ENCODE measurements at regions not wholly inside any gene's neighbourhood (a gene's known extent, or its start where the extent isn't known, plus 50 kb on each side); places are given as distances from the start of the nearest gene placed in this dataset.

- Histone ChIP-seq H3K9ac (no peak overlapping the region), H3K9me3 (ENCODE audit: control insufficient read depth, low read length) (no peaks in the 10 kb centered on the region), H3K27ac (no peak overlapping the region), H3K4me1 (peaks cover 2% of the 10 kb centered on the region), H2AFZ (no peak overlapping the region), H3K27me3 (ENCODE audit: control insufficient read depth, insufficient read depth, low read length) (no peaks in the 10 kb centered on the region), H3K4me2 (ENCODE audit: low read length) (no peak overlapping the region), H3K36me3 (ENCODE audit: control insufficient read depth, insufficient read depth, low read length) (no peaks in the 10 kb centered on the region), H3K79me2 (no peaks in the 10 kb centered on the region), H3K4me3 (ENCODE audit: low read depth, low read length) (no peak overlapping the region)
- TF ChIP-seq, protein P1, sequence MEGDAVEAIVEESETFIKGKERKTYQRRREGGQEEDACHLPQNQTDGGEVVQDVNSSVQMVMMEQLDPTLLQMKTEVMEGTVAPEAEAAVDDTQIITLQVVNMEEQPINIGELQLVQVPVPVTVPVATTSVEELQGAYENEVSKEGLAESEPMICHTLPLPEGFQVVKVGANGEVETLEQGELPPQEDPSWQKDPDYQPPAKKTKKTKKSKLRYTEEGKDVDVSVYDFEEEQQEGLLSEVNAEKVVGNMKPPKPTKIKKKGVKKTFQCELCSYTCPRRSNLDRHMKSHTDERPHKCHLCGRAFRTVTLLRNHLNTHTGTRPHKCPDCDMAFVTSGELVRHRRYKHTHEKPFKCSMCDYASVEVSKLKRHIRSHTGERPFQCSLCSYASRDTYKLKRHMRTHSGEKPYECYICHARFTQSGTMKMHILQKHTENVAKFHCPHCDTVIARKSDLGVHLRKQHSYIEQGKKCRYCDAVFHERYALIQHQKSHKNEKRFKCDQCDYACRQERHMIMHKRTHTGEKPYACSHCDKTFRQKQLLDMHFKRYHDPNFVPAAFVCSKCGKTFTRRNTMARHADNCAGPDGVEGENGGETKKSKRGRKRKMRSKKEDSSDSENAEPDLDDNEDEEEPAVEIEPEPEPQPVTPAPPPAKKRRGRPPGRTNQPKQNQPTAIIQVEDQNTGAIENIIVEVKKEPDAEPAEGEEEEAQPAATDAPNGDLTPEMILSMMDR (IDR thresholded peaks at IDR 0.05): no peak
Observed at GRCh38 chr2:13779996-13780395, 852.5 kb upstream of the LRATD1 start.

DNA sequence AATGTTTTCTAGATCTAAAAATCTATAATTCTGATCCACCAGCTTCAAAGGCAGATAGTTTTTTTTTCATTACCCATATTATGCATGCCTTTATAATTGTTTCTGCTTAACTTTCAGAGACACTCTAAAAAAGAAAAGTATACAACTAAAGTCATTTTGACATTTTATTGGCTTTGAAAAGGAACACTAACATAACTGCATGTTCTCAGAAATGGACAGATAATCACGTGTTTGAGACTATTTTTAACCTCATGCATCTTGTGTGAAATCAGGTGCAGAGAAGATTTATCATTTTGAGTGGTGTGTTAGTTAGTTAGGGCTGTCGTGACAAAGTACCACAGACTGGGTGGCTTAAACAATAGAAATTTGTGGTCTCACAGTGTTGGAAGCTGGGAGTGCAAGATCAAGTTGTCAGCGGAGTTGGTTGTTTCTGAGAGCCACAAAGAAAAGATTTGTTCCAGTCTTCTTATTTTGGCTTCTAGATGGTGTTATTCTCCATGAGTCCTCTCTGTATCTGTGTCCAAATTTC, 841.4 kb upstream of the LRATD1 start:
- no peak overlapping the region for H3K9ac ChIP-seq
- no peak overlapping the region for H3K27ac ChIP-seq
- H3K4me1 ChIP-seq: no peaks in the 10 kb centered on the region
- no peaks in the 10 kb centered on the region for H3K36me3 ChIP-seq (ENCODE audit: control insufficient read depth, insufficient read depth, low read length)
- no peaks in the 10 kb centered on the region for H3K9me3 ChIP-seq (ENCODE audit: control insufficient read depth, low read length)
- TF ChIP-seq, protein P1 (IDR thresholded peaks at IDR 0.05): no peak
- H2AFZ ChIP-seq: no peak overlapping the region
- no peaks in the 10 kb centered on the region for H3K27me3 ChIP-seq (ENCODE audit: control insufficient read depth, insufficient read depth, low read length)
- H3K79me2 ChIP-seq: no peaks in the 10 kb centered on the region
- no peak overlapping the region for H3K4me2 ChIP-seq (ENCODE audit: low read length)
- H3K4me3 ChIP-seq (ENCODE audit: low read depth, low read length): no peak overlapping the region

GRCh38 chr2:13806539-13806938, 826.0 kb upstream of the LRATD1 start:
- H3K9ac ChIP-seq: no peak overlapping the region
- no peak overlapping the region for H3K27ac ChIP-seq

DNA sequence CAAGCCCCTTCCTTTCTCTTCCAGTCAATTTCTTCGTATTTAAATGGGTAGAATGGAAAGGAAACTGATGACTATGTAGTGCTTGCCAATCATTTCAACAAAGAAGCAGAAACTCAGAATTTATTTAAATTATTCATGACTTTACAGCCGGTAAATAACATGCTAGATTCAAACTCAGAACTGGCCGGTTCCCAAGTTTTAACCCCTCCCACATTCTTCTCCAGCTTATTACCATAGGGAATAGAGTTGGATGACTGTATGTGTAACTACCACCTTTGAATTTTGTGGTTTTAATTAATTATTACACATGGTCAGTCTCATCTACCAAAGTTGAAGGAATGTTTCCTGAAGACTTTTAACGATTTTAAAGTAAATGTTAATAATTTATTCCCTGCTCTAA, 819.3 kb upstream of the LRATD1 start:
- no peaks in the 10 kb centered on the region for H3K27me3 ChIP-seq (ENCODE audit: control insufficient read depth, insufficient read depth, low read length)
- H3K79me2 ChIP-seq: no peaks in the 10 kb centered on the region
- no peak overlapping the region for H3K27ac ChIP-seq
- H3K9ac ChIP-seq: no peak overlapping the region
- H2AFZ ChIP-seq: no peak overlapping the region
- no peaks in the 10 kb centered on the region for H3K9me3 ChIP-seq (ENCODE audit: control insufficient read depth, low read length)
- no peaks in the 10 kb centered on the region for H3K4me1 ChIP-seq
- TF ChIP-seq, protein P1 (IDR thresholded peaks at IDR 0.05): no peak
- H3K36me3 ChIP-seq (ENCODE audit: control insufficient read depth, insufficient read depth, low read length): no peaks in the 10 kb centered on the region
- H3K4me2 ChIP-seq (ENCODE audit: low read length): no peak overlapping the region
- no peak overlapping the region for H3K4me3 ChIP-seq (ENCODE audit: low read depth, low read length)

More at GRCh38 chr2:13806539-13806938, 826.0 kb upstream of the LRATD1 start:
- no peak overlapping the region for H2AFZ ChIP-seq
- no peaks in the 10 kb centered on the region for H3K36me3 ChIP-seq (ENCODE audit: control insufficient read depth, insufficient read depth, low read length)
- H3K9me3 ChIP-seq (ENCODE audit: control insufficient read depth, low read length): no peaks in the 10 kb centered on the region
- no peak overlapping the region for H3K4me3 ChIP-seq (ENCODE audit: low read depth, low read length)
- no peak overlapping the region for H3K4me2 ChIP-seq (ENCODE audit: low read length)
- TF ChIP-seq, protein P1 (IDR thresholded peaks at IDR 0.05): no peak
- H3K4me1 ChIP-seq: no peaks in the 10 kb centered on the region
- H3K27me3 ChIP-seq (ENCODE audit: control insufficient read depth, insufficient read depth, low read length): no peaks in the 10 kb centered on the region
- H3K79me2 ChIP-seq: no peaks in the 10 kb centered on the region

GRCh38 chr2:13818002-13818401, 814.5 kb upstream of the LRATD1 start:
- Histone ChIP-seq H3K9me3 (ENCODE audit: control insufficient read depth, low read length) (no peaks in the 10 kb centered on the region), H3K4me3 (ENCODE audit: low read depth, low read length) (no peak overlapping the region)

More at GRCh38 chr2:13818002-13818401, 814.5 kb upstream of the LRATD1 start:
- H3K9ac ChIP-seq: no peak overlapping the region
- no peak overlapping the region for H2AFZ ChIP-seq
- no peak overlapping the region for H3K4me2 ChIP-seq (ENCODE audit: low read length)
- TF ChIP-seq, protein P1 (IDR thresholded peaks at IDR 0.05): no peak
- no peaks in the 10 kb centered on the region for H3K4me1 ChIP-seq
- H3K27ac ChIP-seq: no peak overlapping the region
- H3K36me3 ChIP-seq (ENCODE audit: control insufficient read depth, insufficient read depth, low read length): no peaks in the 10 kb centered on the region
- no peaks in the 10 kb centered on the region for H3K27me3 ChIP-seq (ENCODE audit: control insufficient read depth, insufficient read depth, low read length)
- no peaks in the 10 kb centered on the region for H3K79me2 ChIP-seq

Data from parathyroid adenoma (tissue), 2 donors.